ENCODE measurements at regions not wholly inside any gene's neighbourhood (a gene's known extent, or its start where the extent isn't known, plus 50 kb on each side); places are given as distances from the start of the nearest gene placed in this dataset.

GRCh38 chr10:52464368-52465124, 150.5 kb downstream of the DKK1 start:
- TF ChIP-seq CTCF (conservative IDR thresholded peaks at IDR 0.05; ENCODE audit: low read depth, low read length) (no peak), EZH2phosphoT487 (IDR thresholded peaks at IDR 0.05; ENCODE audit: borderline replicate concordance, low read length) (no peak)
